GM12873 (cell line): ENCODE measurements at regions not wholly inside any gene's neighbourhood (a gene's known extent, or its start where the extent isn't known, plus 50 kb on each side); places are given as distances from the start of the nearest gene placed in this dataset.

Experiments
- CTCF ChIP-seq: IDR thresholded peaks from 2 replicates; pipeline ENCODE4 v1.5.1; 2012; ENCODE audit warnings: low read depth, mild to moderate bottlenecking, moderate library complexity, low read length, control low read depth; ENCODE audit not compliant: insufficient read depth; ENCODE audit errors: missing control alignments

GRCh38 chr13:68982961-68983619, 1124.5 kb upstream of the ATXN8OS start:
- no peak for TF ChIP-seq CTCF

GRCh38 chr13:68976287-68976686, 1131.3 kb upstream of the ATXN8OS start:
- no peak for TF ChIP-seq CTCF

GRCh38 chr13:68970532-68970931, 1137.1 kb upstream of the ATXN8OS start:
- TF ChIP-seq CTCF = no peak

- TF ChIP-seq CTCF = no peak
Measured at GRCh38 chr13:68948586-68948985, 1159.0 kb upstream of the ATXN8OS start.

GRCh38 chr13:68944272-68944671, 1163.4 kb upstream of the ATXN8OS start:
- no peak for TF ChIP-seq CTCF

GRCh38 chr13:68940049-68940448, 1167.6 kb upstream of the ATXN8OS start:
- no peak for TF ChIP-seq CTCF

GRCh38 chr13:68938639-68939038, 1169.0 kb upstream of the ATXN8OS start:
- TF ChIP-seq CTCF = no peak
